Glomerular visceral epithelial cell (primary cell): ENCODE measurements at regions not wholly inside any gene's neighbourhood (a gene's known extent, or its start where the extent isn't known, plus 50 kb on each side); places are given as distances from the start of the nearest gene placed in this dataset.
"Not testable (repeated sequence)": the region's sequence is repeated elsewhere in the genome, so short reads cannot be mapped to it uniquely, and the experiment has no call there.

ENCODE experiments used
- DNase-seq: peaks from one replicate; pipeline ENCODE4 v3.0.0-alpha.2; 2016; ENCODE audit errors: extremely low spot score

DNA sequence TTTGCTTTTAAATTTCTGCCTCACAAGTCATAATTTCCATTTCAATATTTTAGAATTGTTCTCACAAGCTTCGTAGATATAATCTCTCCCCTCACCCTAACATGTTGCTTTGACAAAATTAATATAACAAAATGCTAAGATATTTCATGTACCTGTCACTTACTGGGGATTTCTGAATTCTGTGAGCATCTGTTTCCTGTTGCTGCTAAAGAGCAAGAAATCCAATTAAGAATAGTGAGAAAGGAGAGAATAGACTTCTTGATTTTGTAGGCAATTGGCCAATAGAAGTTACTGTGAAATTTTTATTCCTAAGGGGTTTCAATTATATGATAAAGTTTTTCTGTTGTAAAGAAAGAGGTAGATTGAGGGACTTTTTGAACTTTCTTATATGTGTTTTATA, 796.5 kb upstream of the ARRDC3 start:
- DNase-seq, result no peak

DNA sequence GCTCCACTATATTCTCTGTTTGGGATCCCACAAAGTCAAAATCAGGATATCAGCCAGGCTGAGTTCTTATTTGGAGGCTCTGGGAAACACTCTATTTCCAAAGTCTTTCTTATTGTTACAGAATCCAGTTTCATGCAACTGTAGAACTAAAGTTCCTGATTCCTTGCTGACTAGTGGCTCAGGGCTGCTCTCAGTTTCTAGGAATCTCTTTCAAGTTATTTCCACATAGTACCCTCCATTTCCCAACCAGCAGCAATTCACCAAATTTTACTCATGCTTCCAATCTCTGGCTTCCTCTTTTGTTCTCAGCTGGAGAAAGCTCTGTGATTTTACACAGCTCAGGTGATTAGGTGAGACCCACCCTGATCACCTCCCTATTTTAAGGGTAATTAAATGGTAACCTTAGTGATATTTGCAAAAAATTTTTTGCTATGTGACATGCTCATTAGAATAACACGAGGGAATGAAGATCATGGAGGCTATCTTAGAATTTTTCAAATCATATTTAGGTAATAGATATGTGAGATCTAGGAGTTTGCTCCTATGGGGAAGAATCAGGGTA, 794.9 kb upstream of the ARRDC3 start:
- no peak for DNase-seq

- peak; percentile 52 for DNase-seq
These were observed 780.8 kb upstream of the ARRDC3 start for GRCh38 chr5:92163906-92164305.

- DNase-seq, result no peak
These were observed 764.7 kb upstream of the ARRDC3 start for GRCh38 chr5:92147798-92148197.

GRCh38 chr5:92147266-92147665, 764.1 kb upstream of the ARRDC3 start:
- no peak for DNase-seq

DNA sequence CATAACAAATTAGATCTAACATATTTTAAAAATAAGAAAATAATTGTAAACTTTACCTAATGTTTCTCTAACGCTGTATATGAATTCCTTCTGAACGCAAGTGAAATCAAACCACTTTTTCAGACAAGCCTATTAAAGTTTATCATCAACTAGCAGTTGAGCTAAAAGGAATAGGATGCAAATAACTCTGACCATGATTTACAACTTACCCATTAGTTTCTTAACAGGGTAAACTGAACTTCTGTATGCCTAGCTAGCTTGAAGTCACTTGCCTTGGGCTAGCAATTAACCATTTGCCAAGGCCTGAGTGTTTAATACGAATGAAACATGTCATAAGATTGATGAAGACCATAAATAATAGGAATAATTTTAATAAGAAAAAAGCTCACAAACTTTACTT, 762.7 kb upstream of the ARRDC3 start:
- no peak for DNase-seq

DNA sequence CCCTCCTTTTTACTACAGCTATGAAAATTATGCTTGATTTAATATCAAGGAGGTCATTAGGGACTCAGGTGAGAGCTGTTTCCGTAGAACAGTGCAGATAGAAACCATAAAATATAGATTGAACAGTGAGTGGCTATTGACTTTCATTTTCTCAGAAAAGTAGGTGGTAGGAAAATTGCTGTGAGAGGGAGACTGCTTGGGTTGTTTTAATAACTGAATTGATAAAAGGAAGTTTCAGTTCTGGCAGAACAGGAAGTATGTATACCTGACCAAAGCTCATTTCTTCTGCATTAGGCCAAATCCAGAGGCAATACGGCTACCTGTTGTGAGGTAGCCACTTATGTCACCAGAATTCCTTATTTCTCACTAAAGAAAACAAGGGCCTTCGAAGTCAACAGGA, 761.7 kb upstream of the ARRDC3 start:
- no peak for DNase-seq

- not testable (repeated sequence) for DNase-seq
These were observed 749.3 kb upstream of the ARRDC3 start for GRCh38 chr5:92132294-92132908.

GRCh38 chr5:92126182-92126581, 743.1 kb upstream of the ARRDC3 start:
- DNase-seq, result no peak

DNA sequence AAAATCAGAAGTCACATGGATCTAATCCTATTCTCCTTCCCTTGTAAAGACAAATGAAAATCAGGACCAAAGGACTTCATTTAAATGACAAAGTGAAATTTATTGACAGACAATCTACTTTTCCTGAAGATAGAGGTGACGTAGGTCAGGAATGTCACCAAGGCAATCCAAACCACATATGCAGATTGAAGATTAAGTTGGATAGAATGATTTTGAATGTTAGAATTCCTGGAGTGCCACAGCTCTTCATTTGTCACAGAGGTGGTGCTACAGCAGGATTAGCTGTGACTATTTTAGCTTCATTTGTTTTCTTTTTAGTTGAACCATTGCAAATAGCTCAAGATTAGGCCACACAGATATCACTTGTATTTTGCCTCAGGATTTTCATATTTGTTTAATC, 736.0 kb upstream of the ARRDC3 start:
- DNase-seq, result no peak

- DNase-seq, result no peak
These were observed 723.7 kb upstream of the ARRDC3 start for GRCh38 chr5:92106808-92107207.

DNA sequence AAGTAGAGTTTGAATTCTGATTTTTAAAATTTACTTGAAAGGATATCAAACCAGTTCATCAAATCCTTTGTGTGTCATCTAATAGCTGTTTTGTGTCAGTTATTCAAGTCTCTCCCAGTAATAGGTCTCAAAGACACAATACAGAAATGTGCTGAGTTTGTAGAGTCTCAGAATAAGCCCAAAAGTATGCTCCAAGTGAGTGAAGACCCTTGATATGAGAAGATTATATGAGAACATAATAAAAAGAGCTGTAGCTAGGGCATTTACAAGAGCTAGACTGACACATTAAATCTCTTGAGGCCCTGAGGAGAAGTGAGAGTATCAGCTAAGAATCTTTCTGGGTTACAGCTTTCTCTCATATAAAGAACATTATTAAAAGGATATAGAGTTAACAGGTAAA, 721.0 kb upstream of the ARRDC3 start:
- DNase-seq, result no peak

- no peak for DNase-seq
These were observed 719.2 kb upstream of the ARRDC3 start for GRCh38 chr5:92102313-92102712.

DNA sequence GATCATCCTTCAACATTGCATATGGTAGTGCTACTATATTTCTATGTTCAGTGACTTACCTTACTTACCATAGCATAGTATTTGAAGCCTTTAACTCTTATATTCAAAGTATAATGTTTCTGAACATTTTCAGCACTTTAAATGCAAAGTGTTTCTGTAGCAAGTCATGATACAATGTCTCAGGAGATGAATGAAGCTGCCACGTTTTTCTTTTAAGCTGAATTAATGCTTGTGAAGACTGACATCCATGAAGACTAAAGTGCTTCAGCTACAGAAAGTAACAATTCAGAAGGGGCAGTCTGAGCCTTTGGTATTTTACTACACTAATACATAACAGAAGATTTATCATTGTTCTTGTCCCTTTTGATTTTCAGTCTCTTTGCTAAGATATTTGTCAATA, 709.1 kb upstream of the ARRDC3 start:
- no peak for DNase-seq

- DNase-seq, result no peak
These were observed 703.1 kb upstream of the ARRDC3 start for GRCh38 chr5:92086059-92086811.

DNA sequence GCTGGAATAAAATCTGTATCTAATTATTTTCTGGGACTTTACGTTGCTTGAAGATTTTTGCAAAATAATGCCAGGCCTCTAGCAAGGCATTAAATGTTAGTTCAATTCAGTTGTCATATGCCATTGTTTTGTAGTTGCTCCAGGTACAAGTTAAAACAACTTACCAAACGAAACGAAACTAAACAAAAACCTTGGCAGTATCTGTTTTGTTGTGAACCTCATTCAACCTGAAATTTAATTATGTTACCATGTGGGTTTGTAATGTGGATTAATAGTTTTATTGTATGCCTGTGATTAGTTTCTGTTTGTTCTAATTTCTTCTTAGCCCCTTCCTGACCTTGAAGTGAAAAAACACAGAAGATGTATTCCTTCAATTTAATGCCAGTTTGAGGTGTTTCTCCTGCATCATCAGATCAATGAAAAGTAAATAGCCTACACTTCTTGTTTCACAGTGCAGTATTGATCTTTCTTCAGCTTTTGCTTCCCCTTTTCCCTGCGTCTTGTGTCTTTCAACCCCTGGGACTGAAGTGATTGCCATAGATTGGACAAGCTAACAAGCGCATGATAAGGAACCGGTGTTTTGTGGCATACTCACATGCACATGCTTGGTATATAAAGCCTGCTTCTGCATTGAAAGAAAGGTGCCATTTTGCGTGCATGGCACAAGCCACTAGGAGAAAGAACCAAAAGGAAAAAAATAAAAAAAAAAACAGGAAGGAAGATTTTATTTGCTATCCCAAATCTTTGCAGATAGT, 699.0 kb upstream of the ARRDC3 start:
- no peak for DNase-seq

- no peak for DNase-seq
These were observed 687.7 kb upstream of the ARRDC3 start for GRCh38 chr5:92070786-92071185.

DNA sequence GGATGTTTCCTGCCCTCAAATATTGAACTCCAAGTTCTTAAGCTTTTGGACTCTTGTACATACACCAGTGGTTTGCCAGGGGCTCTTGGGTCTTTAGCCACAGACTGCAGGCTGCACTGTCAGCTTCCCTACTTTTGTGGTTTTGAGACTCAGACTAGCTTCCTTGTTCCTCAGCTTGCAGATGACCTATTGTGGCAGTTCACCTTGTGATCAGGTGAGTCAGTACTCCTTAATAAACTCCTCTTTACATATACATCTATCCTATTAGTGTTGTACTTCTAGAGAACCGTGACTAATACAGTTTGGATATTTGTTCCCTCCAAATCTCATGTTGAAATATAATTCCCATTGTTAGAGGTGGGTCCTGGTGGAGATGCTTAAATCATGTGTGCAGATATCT, 681.9 kb upstream of the ARRDC3 start:
- DNase-seq, result no peak

DNA sequence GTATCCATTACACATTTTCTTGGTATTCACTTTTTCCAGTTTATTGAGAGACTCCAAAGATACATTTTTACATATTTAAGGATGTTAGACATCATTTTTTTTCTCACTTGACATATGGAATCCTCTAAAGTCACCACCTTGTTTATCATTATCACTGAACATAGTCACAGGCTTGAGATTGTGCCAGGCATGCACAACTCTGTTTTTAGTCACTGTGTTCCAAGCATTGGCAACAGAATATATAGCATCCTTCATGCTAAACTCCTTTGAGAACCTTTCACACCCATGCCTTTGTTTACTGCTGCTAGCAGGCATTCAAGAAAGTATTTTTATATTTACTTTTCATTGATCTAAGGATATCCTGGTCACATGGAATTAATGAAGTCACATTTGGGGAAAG, 668.6 kb upstream of the ARRDC3 start:
- no peak for DNase-seq

DNA sequence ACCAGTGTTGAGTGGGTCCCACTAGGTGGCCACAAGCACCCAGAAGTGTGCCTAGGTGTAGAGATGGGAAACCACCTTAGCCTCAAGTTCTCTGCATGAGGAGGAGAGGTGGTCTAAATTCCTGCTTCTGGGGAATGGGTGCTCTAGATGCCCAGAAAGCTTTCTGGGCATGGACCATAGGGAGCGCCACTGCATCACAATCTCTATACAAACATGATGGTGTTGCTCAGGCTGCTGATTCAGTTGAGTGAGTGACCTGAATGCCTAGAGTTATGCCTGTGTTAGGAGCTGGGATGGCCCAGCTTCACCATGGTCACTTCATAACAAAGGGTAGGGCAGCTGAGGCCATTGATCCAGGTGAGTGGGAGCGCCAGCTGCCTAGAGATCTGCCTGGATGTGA, 667.9 kb upstream of the ARRDC3 start:
- DNase-seq, result no peak

DNA sequence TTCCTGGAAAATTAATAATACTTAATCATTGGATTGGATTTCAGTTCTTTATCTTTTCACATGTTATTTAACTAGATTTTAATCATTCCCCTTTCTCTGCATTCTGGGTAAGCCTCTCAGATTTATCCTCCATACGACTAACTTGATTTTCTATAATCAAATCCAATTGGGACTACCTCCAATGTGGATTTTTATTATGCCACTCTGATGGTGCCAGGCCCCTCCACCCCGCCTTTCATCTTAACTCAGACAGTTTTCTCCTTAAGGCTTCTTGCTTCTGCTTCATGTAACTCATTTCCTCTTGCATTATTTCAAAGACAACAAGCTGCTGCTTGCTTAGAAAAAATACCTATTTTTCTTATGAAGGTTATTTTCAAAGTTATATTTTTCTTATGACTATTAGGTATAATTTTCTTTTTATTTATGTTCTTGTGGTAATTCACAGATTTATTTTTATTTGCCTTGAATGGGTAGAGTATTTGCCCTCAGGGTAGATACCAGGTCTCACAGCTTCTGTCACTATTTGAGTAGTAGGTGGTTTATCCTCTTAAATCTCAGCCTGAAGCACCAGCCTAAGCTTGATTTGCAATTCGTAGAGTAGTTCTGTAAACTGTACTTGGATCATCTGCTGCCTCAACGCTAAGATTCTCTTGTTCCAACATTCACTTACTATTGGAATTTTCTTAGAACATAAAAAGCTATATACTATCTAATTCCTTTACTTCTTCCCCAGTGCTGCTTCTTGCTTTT, 659.0 kb upstream of the ARRDC3 start:
- no peak for DNase-seq

GRCh38 chr5:92041206-92041605, 658.1 kb upstream of the ARRDC3 start:
- DNase-seq, result no peak
